ENCODE measurements at regions not wholly inside any gene's neighbourhood (a gene's known extent, or its start where the extent isn't known, plus 50 kb on each side); places are given as distances from the start of the nearest gene placed in this dataset.

- TF ChIP-seq POLR2A (IDR thresholded peaks at IDR 0.05) (no peak), CTCF (IDR thresholded peaks at IDR 0.05) (no peak), POLR2AphosphoS5 (IDR thresholded peaks at IDR 0.05) (no peak), EP300 (IDR thresholded peaks at IDR 0.05) (no peak)
Measured at GRCh38 chr4:106478152-106478551, 109.6 kb upstream of the GIMD1 start.

Data from sigmoid colon (tissue), 4 donors.